Nephron progenitor cell (in vitro differentiated cells): ENCODE measurements at regions not wholly inside any gene's neighbourhood (a gene's known extent, or its start where the extent isn't known, plus 50 kb on each side); places are given as distances from the start of the nearest gene placed in this dataset.

Experiments used
- DNase-seq: peaks from one replicate; pipeline ENCODE4 v3.0.0; 2021
- H3K27ac Mint-ChIP-seq: 2 replicates; pipeline ENCODE4 v1.8.0; 2021; ENCODE audit warnings: mild to moderate bottlenecking, moderate library complexity, mixed read lengths
- H3K27me3 Mint-ChIP-seq: 2 replicates; pipeline ENCODE4 v1.8.0; 2021; ENCODE audit warnings: mild to moderate bottlenecking, low read depth, mixed read lengths; ENCODE audit not compliant: poor library complexity
- H3K36me3 Mint-ChIP-seq: 2 replicates; pipeline ENCODE4 v1.8.0; 2021; ENCODE audit warnings: low read depth, mixed read lengths
- H3K4me1 Mint-ChIP-seq: 2 replicates; pipeline ENCODE4 v1.8.0; 2021; ENCODE audit warnings: mixed read lengths
- H3K4me3 Mint-ChIP-seq: 2 replicates; pipeline ENCODE4 v1.8.0; 2021; ENCODE audit warnings: mild to moderate bottlenecking, moderate library complexity, mixed read lengths
- H3K9me3 Mint-ChIP-seq: 2 replicates; pipeline ENCODE4 v1.8.0; 2021; ENCODE audit warnings: mild to moderate bottlenecking, moderate library complexity, mixed read lengths
- TF ChIP-seq, protein P1 (sequence below): fragments of 200-600 bp; sonication (generic); IDR thresholded peaks from 2 replicates; pipeline ENCODE4 v1.5.0; 2021; ENCODE audit warnings: antibody characterized with exemption

DNA sequence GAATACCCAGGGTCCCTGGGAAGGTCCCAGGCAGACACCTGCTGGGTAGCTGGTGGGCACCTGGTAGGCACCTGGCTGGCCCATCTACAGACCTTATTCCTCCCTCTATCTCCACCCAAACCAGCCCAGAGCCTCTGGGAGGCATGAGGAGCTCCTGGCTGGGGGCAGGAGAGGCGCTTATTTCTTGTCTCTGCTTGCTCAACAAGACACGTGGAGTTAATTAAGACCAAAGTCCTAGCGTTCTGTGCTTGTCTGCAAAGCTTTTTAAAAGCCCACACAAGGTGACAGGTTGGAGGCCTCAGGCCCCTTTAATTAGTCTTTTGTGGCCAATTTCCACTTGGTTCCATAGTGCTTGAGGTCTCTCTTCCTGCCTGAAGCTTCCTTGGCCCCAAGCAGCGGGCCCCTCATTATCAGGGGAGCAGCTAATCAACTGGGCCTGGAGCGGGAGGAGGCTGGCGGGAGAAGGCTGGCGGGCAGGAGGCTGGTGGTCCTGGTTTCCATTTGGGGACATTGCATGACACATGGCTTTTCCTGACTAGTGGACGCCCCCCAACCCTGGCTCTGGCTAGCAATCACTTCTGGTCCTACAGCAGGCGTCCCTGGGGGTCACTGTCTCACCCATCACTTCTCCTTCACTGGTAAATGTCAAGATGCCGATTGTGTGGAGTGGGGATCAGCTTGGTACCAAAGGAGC is 65.4 kb upstream of the HDAC4 start:
- no peak for DNase-seq
- Mint-ChIP-seq H3K27me3 (peaks cover 10% of the 10 kb centered on the region), H3K4me1 (peaks cover 23% of the 10 kb centered on the region), H3K9me3 (peaks cover 10% of the 10 kb centered on the region), H3K36me3 (no peaks in the 10 kb centered on the region), H3K27ac (no peak overlapping the region), H3K4me3 (no peak overlapping the region)
- TF ChIP-seq, protein P1, sequence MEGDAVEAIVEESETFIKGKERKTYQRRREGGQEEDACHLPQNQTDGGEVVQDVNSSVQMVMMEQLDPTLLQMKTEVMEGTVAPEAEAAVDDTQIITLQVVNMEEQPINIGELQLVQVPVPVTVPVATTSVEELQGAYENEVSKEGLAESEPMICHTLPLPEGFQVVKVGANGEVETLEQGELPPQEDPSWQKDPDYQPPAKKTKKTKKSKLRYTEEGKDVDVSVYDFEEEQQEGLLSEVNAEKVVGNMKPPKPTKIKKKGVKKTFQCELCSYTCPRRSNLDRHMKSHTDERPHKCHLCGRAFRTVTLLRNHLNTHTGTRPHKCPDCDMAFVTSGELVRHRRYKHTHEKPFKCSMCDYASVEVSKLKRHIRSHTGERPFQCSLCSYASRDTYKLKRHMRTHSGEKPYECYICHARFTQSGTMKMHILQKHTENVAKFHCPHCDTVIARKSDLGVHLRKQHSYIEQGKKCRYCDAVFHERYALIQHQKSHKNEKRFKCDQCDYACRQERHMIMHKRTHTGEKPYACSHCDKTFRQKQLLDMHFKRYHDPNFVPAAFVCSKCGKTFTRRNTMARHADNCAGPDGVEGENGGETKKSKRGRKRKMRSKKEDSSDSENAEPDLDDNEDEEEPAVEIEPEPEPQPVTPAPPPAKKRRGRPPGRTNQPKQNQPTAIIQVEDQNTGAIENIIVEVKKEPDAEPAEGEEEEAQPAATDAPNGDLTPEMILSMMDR, result no peak

DNA sequence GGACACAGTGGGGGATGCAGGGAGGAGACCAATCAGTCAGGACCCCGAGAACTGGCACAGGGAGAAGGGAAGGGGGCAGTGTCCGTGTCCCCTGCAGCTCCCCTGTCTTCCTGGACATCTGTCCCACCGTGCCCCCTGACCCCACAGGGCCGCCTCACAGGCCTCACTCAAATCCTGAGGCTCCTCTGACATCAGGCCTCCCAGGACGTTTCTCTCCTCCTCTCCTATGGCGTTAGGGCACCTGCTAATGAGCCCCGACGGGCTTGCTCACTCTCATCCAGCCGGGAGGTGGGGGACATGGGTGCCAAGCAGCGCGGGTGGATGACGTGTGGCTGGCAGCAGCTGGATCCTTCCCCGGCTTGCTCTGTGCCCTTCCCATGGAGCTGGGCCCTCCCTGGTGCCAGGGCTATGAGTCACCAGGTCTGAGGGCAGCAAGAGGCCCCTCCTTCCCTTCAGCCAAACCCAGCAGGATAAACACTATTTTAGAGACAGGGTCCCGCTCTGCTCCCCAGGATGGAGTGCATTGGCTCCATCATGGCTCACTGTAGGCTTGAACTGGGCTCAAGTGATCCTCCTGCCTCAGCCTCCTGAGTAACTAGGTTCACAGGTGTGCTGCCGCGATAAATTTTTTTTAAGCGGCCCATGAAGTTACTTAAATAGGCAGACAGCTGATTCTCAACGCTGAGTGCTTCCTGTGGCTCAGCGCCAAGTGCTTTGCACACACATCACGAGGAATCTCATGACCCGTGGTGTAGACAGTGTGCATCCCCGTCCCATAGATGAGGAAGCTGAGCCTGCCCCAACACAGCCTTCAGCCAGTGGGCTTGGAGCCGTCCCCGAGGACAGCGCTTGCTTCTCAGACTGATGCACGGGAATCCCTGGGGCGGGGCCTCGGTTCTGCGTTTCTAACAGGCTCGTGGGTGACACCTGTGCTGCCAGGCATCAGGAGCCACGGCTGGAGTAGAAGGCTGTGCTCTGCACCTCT is 64.5 kb upstream of the HDAC4 start:
- Mint-ChIP-seq H3K27ac (no peak overlapping the region), H3K27me3 (peaks cover 10% of the 10 kb centered on the region), H3K4me3 (no peak overlapping the region), H3K4me1 (peaks cover 28% of the 10 kb centered on the region), H3K9me3 (peaks cover 7% of the 10 kb centered on the region), H3K36me3 (no peaks in the 10 kb centered on the region)
- TF ChIP-seq, protein P1, result no peak
- no peak for DNase-seq

DNA sequence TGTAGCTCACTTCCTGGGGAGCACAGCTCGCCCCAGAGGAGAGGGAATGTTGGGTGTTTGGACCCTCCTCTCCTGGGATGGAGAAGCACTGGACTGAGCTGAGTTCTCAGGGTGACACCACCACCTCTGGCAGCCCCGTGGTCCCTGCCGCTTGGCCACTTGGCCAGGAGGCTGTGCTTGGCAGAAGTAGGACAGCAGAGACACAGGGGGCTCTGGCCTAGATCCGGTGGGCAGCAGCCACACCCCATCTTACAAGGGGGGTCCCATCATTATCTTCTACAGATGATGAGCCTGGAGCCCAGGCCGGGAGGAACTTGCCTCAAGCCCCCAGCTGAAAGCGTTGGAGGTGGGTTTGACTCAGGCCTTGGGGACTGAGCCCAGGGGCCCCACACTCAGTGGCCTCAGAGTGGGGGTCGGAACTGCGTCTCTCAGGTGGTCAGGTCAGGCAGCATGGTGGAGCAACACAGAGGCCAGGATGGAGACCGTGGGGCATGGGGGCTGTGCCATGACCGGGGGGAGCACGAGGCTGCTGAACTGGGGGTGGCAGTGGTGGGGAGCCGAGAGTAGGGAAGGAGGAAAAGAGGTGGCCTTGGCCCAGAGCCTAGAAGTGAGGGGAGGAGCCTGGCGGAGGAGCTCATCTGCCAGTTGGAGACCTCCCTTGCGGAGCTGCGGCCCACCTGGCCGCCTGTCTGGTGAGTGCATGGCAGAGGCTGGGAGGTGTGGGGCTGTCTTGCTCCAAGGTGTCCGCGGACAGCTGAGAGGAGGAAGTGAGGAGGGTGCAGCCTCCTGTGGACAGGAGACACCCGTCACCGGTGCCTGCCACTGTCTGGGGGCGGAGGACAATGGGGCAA is 63.6 kb upstream of the HDAC4 start:
- TF ChIP-seq, protein P1, result no peak

DNA sequence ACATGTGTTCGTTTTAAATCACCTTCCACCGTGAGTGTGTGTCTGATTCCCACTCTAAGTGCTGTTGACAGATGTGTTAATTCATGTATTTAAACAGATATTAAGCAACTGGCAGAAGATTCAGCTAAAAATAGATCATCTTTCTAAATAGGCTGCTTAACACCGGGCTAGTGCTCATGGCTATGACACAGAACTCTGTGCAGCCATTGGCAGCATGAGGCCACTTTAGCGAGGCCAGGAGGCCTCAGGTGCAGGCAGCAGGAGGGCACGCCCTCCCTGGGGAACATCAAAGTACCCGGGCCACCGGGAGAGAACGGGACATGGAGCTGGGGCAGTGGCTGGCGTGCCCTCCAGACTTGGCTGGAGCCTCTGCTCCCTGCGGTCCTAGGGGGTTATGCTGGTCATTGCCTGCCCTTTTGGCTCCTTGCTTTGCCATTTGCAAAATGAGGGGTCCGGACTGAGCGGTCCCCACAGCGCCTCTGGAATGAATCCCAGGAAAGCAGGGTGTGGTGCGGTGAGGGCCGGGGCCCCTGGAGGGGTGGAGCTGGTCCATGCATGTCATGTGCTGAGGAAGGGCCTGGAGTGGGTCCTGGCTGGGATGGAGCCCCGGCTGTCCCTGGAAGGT is 62.8 kb upstream of the HDAC4 start:
- peak overlapping the region; percentile 25 for H3K27ac Mint-ChIP-seq
- no peaks in the 10 kb centered on the region for H3K36me3 Mint-ChIP-seq

More for the DNA sequence above, 63.6 kb upstream of the HDAC4 start:
- Mint-ChIP-seq H3K27me3 (peaks cover 4% of the 10 kb centered on the region), H3K27ac (no peak overlapping the region), H3K9me3 (peaks cover 4% of the 10 kb centered on the region), H3K36me3 (no peaks in the 10 kb centered on the region), H3K4me1 (peaks cover 35% of the 10 kb centered on the region), H3K4me3 (no peak overlapping the region)
- no peak for DNase-seq

More for the DNA sequence above, 62.8 kb upstream of the HDAC4 start:
- Mint-ChIP-seq H3K4me3 (no peak overlapping the region), H3K4me1 (peaks cover 36% of the 10 kb centered on the region), H3K27me3 (no peaks in the 10 kb centered on the region), H3K9me3 (peaks cover 4% of the 10 kb centered on the region)
- DNase-seq, result no peak
- TF ChIP-seq, protein P1, result no peak
